Astrocyte (in vitro differentiated cells and primary cell): ENCODE measurements at regions not wholly inside any gene's neighbourhood (a gene's known extent, or its start where the extent isn't known, plus 50 kb on each side); places are given as distances from the start of the nearest gene placed in this dataset.

ENCODE experiments used
- EZH2 ChIP-seq: IDR thresholded peaks from 2 replicates; pipeline ENCODE4 v1.6.1; 2012; ENCODE audit warnings: mild to moderate bottlenecking, low read length, inconsistent platforms; ENCODE audit not compliant: insufficient read depth
- TF ChIP-seq, protein P1 (sequence below): IDR thresholded peaks from 2 replicates; pipeline ENCODE4 v1.5.1; 2011; ENCODE audit warnings: low read depth, mild to moderate bottlenecking, inconsistent platforms, low read length, moderate library complexity; ENCODE audit not compliant: insufficient read depth

DNA sequence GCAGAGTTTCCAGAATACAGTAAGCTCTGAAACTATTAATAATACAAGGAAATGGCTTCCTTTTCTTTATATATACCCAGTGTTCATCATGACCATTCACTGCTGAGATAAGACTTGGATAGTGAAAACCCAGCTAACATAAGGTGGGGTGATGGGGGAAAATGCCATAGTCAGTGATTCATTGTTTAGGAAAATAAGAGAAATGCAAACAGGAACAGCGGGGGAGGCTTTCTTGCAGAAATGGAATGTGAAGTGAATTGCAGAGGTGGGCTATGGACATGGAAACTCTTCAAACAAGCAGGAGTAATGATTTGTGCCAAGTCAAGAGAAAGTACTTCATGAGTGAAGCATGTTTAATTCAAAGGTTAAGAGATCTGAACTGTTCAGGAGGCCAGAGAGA, 519.4 kb downstream of the TDRD15 start:
- TF ChIP-seq, protein P1, sequence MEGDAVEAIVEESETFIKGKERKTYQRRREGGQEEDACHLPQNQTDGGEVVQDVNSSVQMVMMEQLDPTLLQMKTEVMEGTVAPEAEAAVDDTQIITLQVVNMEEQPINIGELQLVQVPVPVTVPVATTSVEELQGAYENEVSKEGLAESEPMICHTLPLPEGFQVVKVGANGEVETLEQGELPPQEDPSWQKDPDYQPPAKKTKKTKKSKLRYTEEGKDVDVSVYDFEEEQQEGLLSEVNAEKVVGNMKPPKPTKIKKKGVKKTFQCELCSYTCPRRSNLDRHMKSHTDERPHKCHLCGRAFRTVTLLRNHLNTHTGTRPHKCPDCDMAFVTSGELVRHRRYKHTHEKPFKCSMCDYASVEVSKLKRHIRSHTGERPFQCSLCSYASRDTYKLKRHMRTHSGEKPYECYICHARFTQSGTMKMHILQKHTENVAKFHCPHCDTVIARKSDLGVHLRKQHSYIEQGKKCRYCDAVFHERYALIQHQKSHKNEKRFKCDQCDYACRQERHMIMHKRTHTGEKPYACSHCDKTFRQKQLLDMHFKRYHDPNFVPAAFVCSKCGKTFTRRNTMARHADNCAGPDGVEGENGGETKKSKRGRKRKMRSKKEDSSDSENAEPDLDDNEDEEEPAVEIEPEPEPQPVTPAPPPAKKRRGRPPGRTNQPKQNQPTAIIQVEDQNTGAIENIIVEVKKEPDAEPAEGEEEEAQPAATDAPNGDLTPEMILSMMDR, result no peak
- no peak for TF ChIP-seq EZH2
